OCI-LY7 (cell line): ENCODE measurements at regions not wholly inside any gene's neighbourhood (a gene's known extent, or its start where the extent isn't known, plus 50 kb on each side); places are given as distances from the start of the nearest gene placed in this dataset.

Experiments
- CTCF ChIP-seq: fragments of 200-600 bp; sonication (generic); conservative IDR thresholded peaks from 2 replicates; pipeline ENCODE4 v1.5.1; 2014; ENCODE audit warnings: mild to moderate bottlenecking, antibody characterized with exemption, low read length, moderate library complexity, mixed read lengths
- EZH2phosphoT487 ChIP-seq: fragments of 200-600 bp; sonication (generic); IDR thresholded peaks from 2 replicates; pipeline ENCODE4 v1.6.1; 2018; ENCODE audit warnings: low read depth, borderline replicate concordance, mild to moderate bottlenecking, mixed run types, antibody characterized with exemption, low read length, moderate library complexity, mixed read lengths

GRCh38 chr12:63326260-63326659, 175.3 kb upstream of the AVPR1A start:
- no peak for TF ChIP-seq CTCF
- no peak for TF ChIP-seq EZH2phosphoT487
